ENCODE measurements at regions not wholly inside any gene's neighbourhood (a gene's known extent, or its start where the extent isn't known, plus 50 kb on each side); places are given as distances from the start of the nearest gene placed in this dataset.

DNA sequence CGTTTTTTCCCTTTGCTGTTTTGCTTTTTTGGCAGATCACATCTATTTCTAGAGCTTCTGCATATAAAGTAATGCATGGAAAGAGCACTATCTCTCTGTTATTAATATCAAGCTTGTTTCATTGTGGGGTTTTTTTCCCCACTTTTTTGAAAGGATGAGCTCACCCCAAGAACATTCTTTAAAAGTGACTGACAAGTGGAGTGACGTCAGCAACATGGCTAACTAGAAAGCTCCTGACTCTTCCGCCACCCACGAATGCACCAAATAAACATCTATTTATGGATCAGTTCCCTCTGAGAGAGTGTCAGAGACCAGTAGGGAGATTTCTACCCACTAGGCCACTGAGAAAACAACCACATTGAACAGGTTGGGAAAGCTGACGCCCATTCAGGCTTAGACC is 445.4 kb downstream of the GALC start:
- intact Hi-C loops (cut with DNase I): no loop called here
- ATAC-seq: no peak
- H3K4me3 ChIP-seq: no peak overlapping the region
- no peaks in the 10 kb centered on the region for H3K4me1 ChIP-seq
- no peaks in the 10 kb centered on the region for H3K36me3 ChIP-seq
- WGBS (ENCODE audit: insufficient coverage, low coverage, low lambda C conversion rate, missing lambda C conversion rate): 37% methylated on average over 5 of the region's 5 CpGs
- TF ChIP-seq, protein P1, sequence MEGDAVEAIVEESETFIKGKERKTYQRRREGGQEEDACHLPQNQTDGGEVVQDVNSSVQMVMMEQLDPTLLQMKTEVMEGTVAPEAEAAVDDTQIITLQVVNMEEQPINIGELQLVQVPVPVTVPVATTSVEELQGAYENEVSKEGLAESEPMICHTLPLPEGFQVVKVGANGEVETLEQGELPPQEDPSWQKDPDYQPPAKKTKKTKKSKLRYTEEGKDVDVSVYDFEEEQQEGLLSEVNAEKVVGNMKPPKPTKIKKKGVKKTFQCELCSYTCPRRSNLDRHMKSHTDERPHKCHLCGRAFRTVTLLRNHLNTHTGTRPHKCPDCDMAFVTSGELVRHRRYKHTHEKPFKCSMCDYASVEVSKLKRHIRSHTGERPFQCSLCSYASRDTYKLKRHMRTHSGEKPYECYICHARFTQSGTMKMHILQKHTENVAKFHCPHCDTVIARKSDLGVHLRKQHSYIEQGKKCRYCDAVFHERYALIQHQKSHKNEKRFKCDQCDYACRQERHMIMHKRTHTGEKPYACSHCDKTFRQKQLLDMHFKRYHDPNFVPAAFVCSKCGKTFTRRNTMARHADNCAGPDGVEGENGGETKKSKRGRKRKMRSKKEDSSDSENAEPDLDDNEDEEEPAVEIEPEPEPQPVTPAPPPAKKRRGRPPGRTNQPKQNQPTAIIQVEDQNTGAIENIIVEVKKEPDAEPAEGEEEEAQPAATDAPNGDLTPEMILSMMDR (IDR thresholded peaks at IDR 0.05): no peak
- TF ChIP-seq POLR2A (IDR thresholded peaks at IDR 0.05): no peak
- no peaks in the 10 kb centered on the region for H3K9me3 ChIP-seq
- DNase-seq: no peak
- H3K27ac ChIP-seq: no peak overlapping the region
- no peaks in the 10 kb centered on the region for H3K27me3 ChIP-seq

- no peaks in the 10 kb centered on the region for H3K36me3 ChIP-seq
- H3K9me3 ChIP-seq: no peaks in the 10 kb centered on the region
- TF ChIP-seq POLR2A (IDR thresholded peaks at IDR 0.05): no peak
- TF ChIP-seq, protein P1 (IDR thresholded peaks at IDR 0.05): no peak
- DNase-seq (no peak), ATAC-seq (no peak)
- intact Hi-C loops (cut with DNase I): no loop called here
- 42% methylated on average over 5 of the region's 5 CpGs for WGBS (ENCODE audit: insufficient coverage, low coverage, low lambda C conversion rate, missing lambda C conversion rate)
- H3K27ac ChIP-seq: no peak overlapping the region
- H3K4me1 ChIP-seq: no peaks in the 10 kb centered on the region
- H3K27me3 ChIP-seq: no peaks in the 10 kb centered on the region
- H3K4me3 ChIP-seq: no peak overlapping the region
These were observed 450.7 kb downstream of the GALC start for GRCh38 chr14:87542288-87542687.

GRCh38 chr14:87540339-87540738 is 452.6 kb downstream of the GALC start:
- no peaks in the 10 kb centered on the region for H3K36me3 ChIP-seq
- WGBS (ENCODE audit: insufficient coverage, low coverage, low lambda C conversion rate, missing lambda C conversion rate): 31% methylated on average over 2 of the region's 2 CpGs
- DNase-seq (no peak), ATAC-seq (no peak)
- no peak overlapping the region for H3K4me3 ChIP-seq
- intact Hi-C loops (cut with DNase I): no loop called here
- TF ChIP-seq, protein P1 (IDR thresholded peaks at IDR 0.05): no peak
- TF ChIP-seq POLR2A (IDR thresholded peaks at IDR 0.05): no peak
- H3K4me1 ChIP-seq: no peaks in the 10 kb centered on the region
- no peaks in the 10 kb centered on the region for H3K9me3 ChIP-seq
- no peak overlapping the region for H3K27ac ChIP-seq
- H3K27me3 ChIP-seq: no peaks in the 10 kb centered on the region

- ATAC-seq (no peak), DNase-seq (no peak)
- Histone ChIP-seq H3K36me3 (no peaks in the 10 kb centered on the region), H3K27ac (no peak overlapping the region), H3K27me3 (no peaks in the 10 kb centered on the region), H3K4me1 (no peaks in the 10 kb centered on the region), H3K4me3 (no peak overlapping the region), H3K9me3 (no peaks in the 10 kb centered on the region)
- intact Hi-C loops (cut with DNase I): no loop called here
- 23% methylated on average over 4 of the region's 4 CpGs for WGBS (ENCODE audit: insufficient coverage, low coverage, low lambda C conversion rate, missing lambda C conversion rate)
- TF ChIP-seq POLR2A (IDR thresholded peaks at IDR 0.05): no peak
- TF ChIP-seq, protein P1 (IDR thresholded peaks at IDR 0.05): no peak
These were observed 463.9 kb downstream of the GALC start for GRCh38 chr14:87529081-87529480.

GRCh38 chr14:87526731-87527130 is 466.3 kb downstream of the GALC start:
- DNase-seq (no peak), ATAC-seq (no peak)
- Histone ChIP-seq H3K4me1 (no peaks in the 10 kb centered on the region), H3K27me3 (no peaks in the 10 kb centered on the region), H3K36me3 (no peaks in the 10 kb centered on the region), H3K9me3 (no peaks in the 10 kb centered on the region), H3K27ac (no peak overlapping the region), H3K4me3 (no peak overlapping the region)
- intact Hi-C loops (cut with DNase I): no loop called here
- 41% methylated on average over 4 of the region's 4 CpGs for WGBS (ENCODE audit: insufficient coverage, low coverage, low lambda C conversion rate, missing lambda C conversion rate)
- TF ChIP-seq POLR2A (IDR thresholded peaks at IDR 0.05): no peak
- TF ChIP-seq, protein P1 (IDR thresholded peaks at IDR 0.05): no peak

Data from right lobe of liver (tissue), 6 donors.